T-helper 9 cell (primary cell): ENCODE measurements at regions not wholly inside any gene's neighbourhood (a gene's known extent, or its start where the extent isn't known, plus 50 kb on each side); places are given as distances from the start of the nearest gene placed in this dataset.
"Not testable (repeated sequence)": the region's sequence is repeated elsewhere in the genome, so short reads cannot be mapped to it uniquely, and the experiment has no call there.

Experiments
- DNase-seq: peaks from one replicate; pipeline ENCODE4 v3.0.0-alpha.2; 2020

DNA sequence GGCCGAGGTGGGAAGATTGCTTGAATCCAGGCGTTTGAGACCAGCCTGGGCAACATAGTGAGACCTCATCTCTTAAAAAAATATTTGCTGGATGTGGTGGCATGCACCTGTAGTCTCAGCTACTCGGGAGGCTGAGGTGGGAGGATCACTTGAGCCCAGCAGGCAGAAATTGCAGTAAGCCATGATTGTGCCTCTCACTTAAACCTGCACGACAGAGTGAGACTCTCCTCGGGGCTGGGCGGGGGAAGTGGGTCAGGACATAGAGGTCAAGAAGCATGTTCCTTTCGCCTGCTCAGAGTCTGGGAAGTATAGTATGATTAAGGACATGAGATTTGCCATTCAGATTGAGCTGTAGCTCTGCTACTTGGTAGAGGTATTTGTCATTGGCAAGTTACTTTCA is 52.3 kb downstream of the SEPTIN7 start:
- not testable (repeated sequence) for DNase-seq

DNA sequence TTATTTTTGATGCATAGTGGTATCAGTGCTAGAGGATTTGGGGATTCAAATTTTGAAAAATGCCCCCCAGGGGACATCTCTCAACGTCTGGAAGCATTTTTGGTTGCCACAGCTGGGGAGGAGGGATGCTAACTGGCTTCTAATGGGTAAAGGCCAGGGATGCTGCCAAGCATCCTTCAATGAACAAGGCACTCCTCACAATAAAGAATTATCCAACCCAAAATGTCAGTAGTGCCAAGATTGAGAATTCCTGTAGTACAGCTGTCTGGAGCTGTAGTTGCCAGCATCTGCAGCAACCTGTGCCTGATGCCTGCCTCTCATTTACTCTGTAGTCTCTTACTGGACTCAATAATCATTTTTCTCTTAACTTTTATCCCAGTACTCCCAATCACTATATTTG is 53.5 kb downstream of the SEPTIN7 start:
- DNase-seq: no peak

DNA sequence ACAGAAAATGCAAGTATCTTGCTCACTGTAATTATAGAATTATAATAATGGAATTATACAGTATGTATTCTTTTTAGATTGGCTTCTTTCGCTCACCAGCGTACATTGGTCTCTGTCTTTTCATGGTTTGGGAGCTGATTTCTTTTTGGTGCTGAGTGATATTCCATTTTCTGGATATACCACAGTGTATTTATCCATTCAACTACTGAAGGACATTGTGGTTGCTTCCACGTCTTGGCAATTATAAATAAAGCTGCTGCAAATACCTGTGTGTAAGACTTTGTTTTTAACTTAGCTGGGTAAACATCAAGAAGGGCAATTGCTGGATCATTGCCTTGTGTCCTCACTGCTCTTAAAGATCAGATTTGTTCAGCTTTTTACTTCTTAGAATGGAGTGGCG is 55.3 kb downstream of the SEPTIN7 start:
- DNase-seq: no peak

DNA sequence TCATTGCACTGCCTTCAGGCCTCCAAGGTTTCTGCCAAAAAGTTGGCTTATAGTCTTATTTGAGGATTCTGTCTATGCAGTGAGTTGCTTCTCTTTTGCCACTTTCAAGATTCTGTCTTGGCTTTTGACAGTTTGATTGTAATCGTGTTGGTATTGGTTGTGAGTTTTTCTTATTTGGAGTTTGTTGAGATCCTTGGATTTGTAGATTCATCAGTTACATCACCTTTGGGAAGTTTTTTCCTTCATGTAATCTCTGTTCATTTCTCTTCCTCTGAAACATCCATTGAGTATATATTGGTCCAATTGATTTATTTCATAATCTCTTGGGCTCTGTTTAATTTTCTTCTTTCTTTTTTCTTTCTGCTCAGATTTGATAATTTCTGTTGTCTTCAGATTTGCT is 59.8 kb downstream of the SEPTIN7 start:
- DNase-seq: no peak

DNA sequence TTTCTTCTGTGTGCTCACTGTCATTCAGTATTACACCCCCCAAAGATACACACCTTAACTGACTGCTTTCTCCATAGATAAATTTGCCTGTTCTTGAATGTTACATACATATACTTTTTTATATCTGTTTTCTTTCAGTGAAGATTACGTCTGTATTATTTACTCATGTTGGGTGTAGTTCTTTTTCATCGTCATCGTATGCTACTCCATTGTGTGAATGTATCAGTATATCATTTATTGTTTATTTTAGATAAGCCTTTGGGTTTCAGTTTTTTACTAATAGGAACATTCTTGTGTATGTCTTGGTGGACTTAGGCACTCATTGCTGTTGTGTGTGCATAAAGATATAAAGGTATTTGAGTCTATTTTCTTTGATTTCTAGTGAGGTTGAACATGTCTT is 64.4 kb downstream of the SEPTIN7 start:
- DNase-seq: no peak

DNA sequence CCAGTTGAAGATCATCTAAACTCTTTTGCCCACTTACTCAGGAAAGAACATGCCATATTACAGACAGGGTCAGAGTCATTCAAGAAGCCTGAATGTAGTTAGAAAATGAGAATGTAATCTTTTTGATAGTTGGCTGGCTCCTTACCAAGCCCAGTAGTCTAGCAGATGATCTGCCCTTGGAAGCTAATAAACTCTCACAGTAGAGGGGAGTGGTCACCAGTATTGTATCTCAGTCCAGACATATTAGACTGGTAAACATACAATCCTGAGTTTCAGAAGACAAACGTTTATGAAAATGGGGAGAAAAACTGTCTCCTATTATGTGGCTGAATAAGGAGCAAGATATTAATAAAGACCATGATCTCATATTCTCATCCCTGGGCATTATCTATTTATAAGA is 65.3 kb downstream of the SEPTIN7 start:
- no peak for DNase-seq

DNA sequence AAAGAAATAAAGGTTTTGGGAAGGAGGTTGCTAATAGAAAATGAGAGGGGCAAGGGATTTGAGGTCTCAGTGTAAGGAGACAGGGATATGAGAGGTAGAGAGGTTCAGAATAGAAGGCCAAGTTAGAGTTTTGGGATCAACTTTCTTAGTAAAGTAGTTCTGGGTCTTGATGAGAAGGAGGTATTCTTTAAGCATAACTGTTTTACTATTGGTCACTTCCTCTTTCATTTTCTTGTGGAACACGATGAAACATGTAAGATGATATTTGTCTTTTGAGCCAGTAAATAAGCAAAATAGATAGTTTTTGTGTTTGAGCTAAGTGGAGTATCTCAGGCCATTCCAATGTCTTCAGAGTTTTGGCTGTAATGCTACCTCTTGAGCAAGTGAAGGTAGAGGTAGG is 68.3 kb downstream of the SEPTIN7 start:
- DNase-seq: not testable (repeated sequence)

DNA sequence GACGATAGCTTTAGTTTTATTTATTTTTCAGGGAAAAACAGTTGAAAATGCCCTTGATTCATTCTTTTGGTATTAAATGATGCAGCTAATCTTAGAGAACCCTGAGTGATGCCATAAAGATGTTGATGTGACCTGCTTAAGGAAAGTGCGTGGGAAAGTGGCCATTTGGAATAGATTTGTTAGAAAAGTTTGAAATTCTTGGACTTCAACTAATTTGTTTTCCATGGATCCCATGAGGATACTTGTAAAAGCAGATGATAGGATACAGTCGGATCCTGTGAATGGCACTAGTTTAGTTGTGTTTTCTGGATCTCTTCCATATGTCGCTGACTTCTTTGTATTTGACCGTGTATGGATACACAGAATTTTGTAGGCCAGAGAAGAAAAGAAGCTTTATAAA is 69.0 kb downstream of the SEPTIN7 start:
- DNase-seq: no peak

DNA sequence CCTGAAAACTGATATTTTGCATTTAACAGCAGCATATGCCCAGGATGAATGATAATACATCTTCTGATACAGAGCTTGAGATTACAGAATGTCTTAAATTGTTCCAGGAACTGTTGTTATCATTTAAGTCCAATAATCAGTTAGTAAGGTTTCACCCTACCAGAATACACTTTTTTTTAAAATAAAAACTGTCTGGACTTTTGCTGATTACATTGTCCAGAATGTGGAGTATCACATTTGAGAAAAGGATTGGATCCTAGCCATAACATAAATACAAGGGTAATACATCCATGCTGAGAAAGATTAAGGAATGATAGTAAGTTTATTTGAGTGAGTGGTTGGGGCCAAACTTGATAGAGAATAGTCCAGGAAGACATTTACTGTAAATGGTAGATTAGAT is 71.0 kb downstream of the SEPTIN7 start:
- no peak for DNase-seq

DNA sequence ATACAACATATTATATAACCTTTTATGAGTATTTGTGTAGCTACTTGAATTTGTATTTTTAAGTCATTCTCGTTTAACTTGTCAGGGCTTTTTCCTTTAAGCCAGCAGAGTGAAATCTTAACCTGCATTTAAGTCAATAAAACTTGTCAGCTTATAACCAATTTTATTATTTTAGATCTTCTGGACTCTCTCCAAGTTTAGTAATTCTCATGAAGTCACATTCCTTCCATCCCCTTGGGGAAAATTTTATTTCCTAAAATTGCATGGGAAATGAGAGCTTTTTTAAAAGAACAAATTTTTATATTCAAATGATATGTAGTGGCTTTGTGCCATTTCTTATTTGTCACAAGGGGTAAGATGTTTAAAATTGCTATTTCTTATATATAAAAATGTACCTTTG is 74.0 kb downstream of the SEPTIN7 start:
- no peak for DNase-seq

DNA sequence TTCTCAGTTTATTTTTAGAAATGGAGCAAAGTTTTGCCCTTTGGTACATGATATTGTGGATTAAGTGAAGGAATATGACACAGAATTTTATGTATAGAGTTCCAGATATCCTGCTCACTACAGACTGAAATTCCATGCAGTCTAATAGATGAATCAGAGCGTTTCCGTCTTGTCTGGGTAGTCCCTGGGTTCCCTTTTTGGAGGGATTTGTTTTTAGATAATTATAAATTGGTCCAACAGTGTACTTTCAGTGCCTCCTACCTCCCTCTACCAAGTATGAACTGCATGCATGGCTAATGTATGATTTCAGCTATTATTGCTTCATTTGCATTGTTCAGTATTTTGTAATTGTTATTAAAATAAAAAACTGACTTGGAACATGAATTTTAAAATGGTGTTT is 74.4 kb downstream of the SEPTIN7 start:
- no peak for DNase-seq

DNA sequence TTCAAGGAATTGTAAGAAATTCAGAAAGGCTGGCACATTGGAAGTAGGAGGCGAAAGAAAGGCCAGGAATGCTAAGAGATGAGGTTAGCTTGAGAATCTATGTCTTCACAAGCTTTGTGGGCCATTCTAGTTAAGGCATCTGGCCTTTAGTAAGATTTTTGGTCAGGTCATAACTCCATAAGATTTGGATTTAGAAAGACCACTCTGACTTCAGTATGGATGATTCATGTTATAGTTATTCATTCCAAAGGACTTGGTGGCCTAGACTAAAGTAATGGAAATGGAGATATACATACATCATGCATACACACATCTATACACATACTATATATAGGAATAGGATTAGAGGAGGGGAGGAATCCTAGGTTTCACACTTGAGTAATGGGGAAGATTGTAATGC is 77.5 kb downstream of the SEPTIN7 start:
- no peak for DNase-seq

DNA sequence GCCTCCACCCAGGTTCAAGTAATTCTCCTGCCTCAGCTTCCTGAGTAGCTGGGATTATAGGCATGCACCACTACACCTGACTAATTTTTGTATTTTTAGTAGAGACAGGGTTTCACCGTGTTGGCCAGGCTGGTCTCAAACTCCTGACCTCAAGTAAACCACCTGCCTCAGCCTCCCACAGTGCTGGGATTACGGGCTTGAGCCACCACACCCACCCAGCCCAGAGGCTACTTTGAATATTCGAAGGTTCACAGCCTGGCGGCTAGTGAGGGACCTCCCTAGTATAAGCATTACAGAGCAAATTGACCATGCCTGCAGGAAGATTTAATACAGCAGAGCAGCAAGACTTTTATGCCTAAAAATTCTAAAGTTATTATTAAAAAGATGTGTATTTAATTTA is 86.6 kb downstream of the SEPTIN7 start:
- DNase-seq: not testable (repeated sequence)

DNA sequence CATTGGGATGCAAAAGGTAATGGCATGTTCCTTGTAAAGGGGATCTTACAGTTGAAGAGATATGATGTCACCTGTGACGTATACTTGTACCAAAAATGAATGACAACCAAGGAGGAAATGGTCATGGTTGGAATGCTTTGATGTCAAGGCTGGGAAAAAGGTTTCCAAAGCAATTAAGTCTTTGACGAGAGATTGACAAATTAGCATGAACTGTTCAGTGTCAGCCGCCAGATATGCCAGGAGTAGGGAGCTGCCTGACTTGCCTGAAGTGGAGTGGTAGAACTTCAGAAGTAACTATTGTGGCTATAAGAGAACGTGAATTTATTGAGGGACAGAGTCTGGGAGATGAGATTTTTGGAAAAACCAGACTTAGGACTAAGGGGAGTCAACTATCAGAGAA is 88.1 kb downstream of the SEPTIN7 start:
- DNase-seq: no peak

DNA sequence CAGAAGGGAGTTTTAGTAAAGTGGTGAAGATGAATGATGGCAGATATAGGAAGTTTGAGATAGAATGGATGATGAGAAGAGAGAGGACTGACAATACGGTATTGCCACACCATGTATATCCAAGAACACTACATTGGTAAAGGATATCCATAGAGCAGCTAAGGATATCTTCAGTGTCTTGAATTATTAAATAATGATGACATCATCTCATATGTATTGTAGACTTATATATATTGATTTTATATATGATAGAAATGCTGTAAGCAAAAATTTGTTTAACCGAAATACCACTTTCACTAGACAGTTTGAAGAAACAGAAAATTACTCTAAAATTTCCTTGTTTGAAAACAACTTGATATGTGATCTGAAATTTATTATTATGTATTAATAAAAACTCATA is 89.0 kb downstream of the SEPTIN7 start:
- DNase-seq: no peak

DNA sequence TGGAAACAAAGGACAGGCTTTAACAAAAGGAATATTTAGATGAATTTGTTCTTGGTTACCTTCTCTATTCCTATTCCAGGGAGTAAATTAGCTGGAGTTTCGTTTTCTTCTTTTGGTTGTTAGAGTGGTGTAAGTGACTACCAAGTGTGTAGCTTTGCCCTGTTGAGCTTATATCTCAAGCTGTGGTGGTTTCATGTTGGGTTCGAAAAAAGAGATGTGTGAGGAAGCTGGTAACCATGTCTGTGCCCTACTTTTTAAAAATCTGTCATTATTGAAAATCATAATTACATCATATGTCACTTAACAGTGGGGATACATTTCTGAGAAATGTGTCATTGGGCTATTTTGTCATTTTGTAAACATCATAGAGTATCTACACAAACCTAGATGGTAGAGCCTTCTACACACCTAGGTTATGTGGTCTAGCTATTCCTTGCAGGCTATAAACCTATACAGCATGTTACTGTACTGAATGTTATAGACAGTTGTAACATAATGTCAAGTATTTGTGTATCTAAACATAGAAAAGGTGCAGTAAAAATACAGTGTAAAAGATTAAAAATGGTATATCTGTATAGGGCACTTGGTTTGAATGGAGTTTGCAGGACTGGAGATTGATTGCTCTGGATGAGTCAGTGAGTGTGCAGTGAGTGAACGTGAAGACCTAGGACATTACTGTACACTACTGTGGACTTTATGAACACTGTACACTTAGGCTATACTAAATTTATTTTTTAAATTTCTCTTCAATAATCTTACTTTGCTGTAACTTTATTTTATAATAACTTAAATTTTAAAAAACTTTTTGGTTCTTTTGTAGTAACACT is 90.4 kb downstream of the SEPTIN7 start:
- no peak for DNase-seq

DNA sequence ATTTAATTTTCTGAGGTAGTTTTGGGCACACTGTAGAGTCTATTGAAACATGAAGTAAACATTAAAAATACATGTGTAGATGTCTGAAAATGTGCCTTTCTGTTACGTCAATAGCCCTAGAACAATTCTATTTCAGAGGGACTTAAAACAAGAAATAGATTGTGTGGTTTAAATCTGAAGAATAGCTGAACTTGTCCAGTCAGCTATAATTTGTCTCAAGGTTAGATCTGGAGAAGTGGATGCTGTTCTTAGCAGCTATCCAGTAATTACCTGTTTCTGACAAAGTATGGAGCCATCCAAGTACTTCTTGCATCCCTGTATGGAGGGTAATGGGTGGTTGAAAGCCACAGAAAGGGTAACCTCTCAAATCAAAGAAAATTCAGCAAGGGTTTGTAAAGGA is 92.8 kb downstream of the SEPTIN7 start:
- DNase-seq: no peak

DNA sequence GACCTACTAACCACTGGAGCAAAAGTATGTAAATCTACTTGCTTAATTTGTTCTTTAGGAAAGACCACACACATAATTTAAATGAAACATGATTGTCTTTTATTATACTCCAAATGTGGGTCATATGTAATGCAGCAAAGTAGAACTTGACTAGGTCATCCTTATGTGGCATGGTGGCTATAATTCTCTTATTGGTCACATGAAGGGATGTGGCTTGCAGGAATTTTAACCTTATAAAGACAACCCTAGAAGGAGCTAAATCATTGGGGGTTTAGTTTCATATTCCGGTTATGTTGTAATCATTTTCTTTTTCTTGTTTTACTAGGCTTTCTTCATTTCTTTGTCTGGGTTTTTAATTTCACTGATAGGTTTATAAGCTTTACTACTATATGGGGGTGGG is 93.9 kb downstream of the SEPTIN7 start:
- no peak for DNase-seq

DNA sequence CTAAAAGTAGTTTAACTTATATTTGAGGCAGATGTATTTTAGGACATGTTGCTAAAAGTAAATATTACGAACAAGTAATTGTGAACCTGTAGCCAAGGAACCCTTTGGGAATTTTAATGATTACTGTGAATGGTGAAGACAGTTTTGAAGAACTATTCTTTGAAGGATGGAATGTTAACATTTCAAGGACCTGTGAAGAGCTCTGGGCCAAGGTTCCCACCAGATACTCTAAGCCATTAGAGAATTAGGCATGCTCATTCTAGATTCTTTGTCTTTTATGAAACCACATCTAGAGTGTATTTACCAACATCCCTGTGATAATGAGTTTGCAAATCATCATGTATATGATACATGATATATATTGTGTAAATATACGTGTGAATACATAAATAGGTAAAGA is 99.8 kb downstream of the SEPTIN7 start:
- no peak for DNase-seq

DNA sequence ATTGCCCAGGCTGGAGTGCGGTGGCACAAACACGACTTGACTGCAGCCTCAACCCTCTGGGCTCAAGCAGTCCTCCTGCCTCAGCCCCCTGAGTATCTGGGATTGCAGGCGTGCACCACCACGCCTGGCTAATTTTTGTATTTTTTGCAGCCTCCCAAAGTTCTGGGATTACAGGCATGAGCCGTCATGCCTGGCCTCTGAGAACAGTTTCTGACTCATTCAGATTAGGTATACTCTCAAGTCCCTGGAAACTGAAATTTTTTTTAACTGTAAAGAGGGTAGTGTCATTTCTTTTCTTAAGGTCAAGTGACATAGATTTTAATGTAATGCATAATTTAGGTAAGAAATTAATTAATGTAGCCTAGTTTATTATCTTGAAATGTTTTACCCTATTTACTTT is 104.7 kb downstream of the SEPTIN7 start:
- DNase-seq: no peak

DNA sequence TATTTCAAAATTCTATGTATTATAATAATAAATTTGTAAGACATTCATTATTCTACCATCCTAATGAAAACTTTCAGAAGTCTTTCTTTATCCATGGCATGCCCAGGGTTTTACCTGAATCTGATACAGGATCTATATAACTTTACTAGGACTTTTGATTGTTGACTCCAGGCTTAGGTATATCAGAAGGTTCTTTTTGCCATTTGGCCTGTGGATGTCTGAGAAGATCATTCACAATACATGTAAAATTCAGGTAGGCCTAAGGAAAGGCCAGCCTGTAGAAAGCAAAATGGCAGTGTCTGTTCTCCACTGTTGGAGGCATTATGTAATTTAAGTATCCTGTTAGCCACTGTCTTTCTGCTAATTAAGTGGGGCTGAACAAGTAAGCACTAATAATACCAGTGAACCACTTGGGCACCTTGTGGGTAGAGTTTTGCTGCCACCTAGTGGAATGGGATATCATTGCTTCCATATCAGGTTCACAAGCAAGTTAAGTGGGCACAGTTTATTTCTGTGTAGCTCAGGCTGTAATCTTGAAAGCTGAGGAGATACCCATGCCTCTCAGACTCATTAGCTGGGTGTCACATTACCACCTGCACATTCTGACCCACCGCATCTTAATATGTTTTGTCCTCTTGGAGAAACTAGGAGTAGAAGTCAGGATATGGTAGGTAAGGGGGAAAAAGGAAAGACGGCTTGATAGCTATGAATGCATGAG is 105.5 kb downstream of the SEPTIN7 start:
- peak; percentile 50 for DNase-seq

DNA sequence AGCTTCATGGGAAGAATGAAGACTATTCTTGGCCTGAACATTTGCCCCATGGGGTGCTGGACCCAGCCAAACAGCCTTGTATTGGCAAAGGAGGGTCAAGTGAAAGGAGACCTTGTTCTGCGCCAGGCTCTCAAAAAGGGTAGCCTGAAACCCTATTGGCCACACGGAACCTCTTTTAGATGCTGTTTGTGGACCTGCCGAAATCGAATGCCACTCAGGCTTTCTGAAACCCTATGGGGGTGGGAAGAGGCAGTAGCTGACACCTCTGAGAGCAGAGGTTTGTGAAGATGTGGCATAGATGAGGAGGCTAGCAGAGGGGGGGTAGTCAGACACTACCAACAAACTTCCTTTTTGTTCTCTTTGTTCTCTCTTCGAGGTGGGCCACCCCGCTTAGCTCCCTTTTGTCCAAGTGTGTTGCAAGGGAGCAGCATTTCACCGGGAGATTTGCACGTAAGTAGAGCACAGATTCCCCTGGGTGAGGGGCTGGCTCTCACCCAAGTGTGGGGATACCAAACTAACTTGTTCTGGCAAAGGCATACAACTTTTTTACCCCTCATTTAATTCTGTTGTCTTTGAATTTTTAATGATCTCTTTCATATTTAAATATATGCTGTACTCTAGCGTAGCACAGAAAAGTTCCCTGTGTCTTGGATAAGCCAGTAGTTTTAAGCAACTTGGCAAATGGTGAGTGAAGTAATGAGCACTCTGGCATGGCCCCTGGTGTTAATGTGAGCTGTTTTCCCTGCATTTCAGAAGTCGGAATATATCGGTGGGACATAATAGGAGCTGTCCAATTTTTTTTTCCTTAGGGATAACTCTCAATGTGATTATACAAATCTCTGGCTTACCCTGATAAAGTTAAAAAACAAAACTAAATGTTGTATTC is 107.7 kb downstream of the SEPTIN7 start:
- no peak for DNase-seq

DNA sequence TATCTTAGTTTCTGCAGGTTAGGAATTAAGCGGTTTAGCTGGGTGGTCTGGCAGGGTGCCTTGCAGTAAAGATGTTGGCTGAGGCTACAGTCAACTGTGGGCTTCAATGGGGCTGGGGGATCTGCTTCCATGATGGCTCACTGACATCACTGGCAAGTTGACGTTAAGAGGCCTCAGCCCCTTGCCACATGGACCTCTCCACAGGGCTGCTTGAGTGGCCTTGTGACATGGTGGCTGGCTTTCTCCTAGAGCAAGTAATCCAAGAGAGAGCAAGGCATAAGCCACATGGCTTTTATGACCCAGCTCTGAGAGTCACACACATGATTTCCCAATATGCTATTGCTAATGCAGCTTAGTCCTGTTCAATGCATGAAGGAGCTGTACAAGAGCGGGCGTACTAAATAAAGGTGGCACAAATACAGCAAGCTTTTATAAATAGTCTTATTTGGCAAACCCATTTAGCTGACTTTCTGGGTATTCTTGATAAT is 109.1 kb downstream of the SEPTIN7 start:
- DNase-seq: no peak
